A549 (cell line): ENCODE measurements at regions not wholly inside any gene's neighbourhood (a gene's known extent, or its start where the extent isn't known, plus 50 kb on each side); places are given as distances from the start of the nearest gene placed in this dataset.

ENCODE experiments used
- CTCF ChIP-seq: fragments of >200 bp; sonication (Bioruptor Twin); formaldehyde crosslinking; IDR thresholded peaks from 3 replicates; pipeline ENCODE4 v1.5.1; 2016
- MAX ChIP-seq: IDR thresholded peaks from 2 replicates; pipeline ENCODE4 v1.6.1; 2012
- RNF2 ChIP-seq: fragments of 200-600 bp; sonication (generic); IDR thresholded peaks from 2 replicates; pipeline ENCODE4 v1.6.1; 2016; ENCODE audit warnings: low read depth, mild to moderate bottlenecking, antibody characterized with exemption, moderate library complexity, borderline replicate concordance
- TF ChIP-seq, protein P1 (sequence below): fragments of 250-450 bp; sonication (Bioruptor Pico); IDR thresholded peaks from 2 replicates; pipeline ENCODE4 v1.5.0; 2021; ENCODE audit warnings: mild to moderate bottlenecking, moderate library complexity, borderline replicate concordance

- TF ChIP-seq, protein P1, sequence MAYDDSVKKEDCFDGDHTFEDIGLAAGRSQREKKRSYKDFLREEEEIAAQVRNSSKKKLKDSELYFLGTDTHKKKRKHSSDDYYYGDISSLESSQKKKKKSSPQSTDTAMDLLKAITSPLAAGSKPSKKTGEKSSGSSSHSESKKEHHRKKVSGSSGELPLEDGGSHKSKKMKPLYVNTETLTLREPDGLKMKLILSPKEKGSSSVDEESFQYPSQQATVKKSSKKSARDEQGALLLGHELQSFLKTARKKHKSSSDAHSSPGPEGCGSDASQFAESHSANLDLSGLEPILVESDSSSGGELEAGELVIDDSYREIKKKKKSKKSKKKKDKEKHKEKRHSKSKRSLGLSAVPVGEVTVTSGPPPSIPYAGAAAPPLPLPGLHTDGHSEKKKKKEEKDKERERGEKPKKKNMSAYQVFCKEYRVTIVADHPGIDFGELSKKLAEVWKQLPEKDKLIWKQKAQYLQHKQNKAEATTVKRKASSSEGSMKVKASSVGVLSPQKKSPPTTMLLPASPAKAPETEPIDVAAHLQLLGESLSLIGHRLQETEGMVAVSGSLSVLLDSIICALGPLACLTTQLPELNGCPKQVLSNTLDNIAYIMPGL (CRISPR knock-in tag) = no peak
- TF ChIP-seq CTCF (no peak), RNF2 (no peak), MAX (no peak)
Measured at GRCh38 chr9:8241201-8241600, 441.6 kb upstream of the DMAC1 start.
